C4-2B (cell line): ENCODE measurements at regions not wholly inside any gene's neighbourhood (a gene's known extent, or its start where the extent isn't known, plus 50 kb on each side); places are given as distances from the start of the nearest gene placed in this dataset.

Source experiments
- CTCF ChIP-seq: fragments of 450-650 bp; conservative IDR thresholded peaks from 2 replicates; pipeline ENCODE4 v1.5.1; 2017; ENCODE audit warnings: mild to moderate bottlenecking
- ZFX ChIP-seq: fragments of 450-650 bp; IDR thresholded peaks from 2 replicates; pipeline ENCODE4 v1.6.1; 2017

- TF ChIP-seq CTCF (no peak), ZFX (no peak)
Observed at GRCh38 chr3:135645541-135645940, 320.0 kb upstream of the PPP2R3A start.
